GM19395 (cell line): ENCODE measurements at regions not wholly inside any gene's neighbourhood (a gene's known extent, or its start where the extent isn't known, plus 50 kb on each side); places are given as distances from the start of the nearest gene placed in this dataset.

Experiments used
- ATAC-seq: cut with Tn5 transposase; IDR thresholded peaks from one replicate; pipeline ENCODE4 v1.9.1; 2021; ENCODE audit warnings: mild to moderate bottlenecking, moderate library complexity; ENCODE audit not compliant: unreplicated experiment

GRCh38 chr5:158414333-158414762 lies 555.4 kb upstream of the CLINT1 start:
- no peak for ATAC-seq

GRCh38 chr5:158413122-158413680 lies 554.3 kb upstream of the CLINT1 start:
- no peak for ATAC-seq

GRCh38 chr5:158410976-158411375 lies 552.0 kb upstream of the CLINT1 start:
- ATAC-seq: no peak

- peak; percentile 67 for ATAC-seq
These were observed 550.6 kb upstream of the CLINT1 start for GRCh38 chr5:158409507-158409906.

GRCh38 chr5:158407824-158408195 lies 548.9 kb upstream of the CLINT1 start:
- no peak for ATAC-seq

- peak; percentile 66 for ATAC-seq
These were observed 548.2 kb upstream of the CLINT1 start for GRCh38 chr5:158406884-158407823.

- ATAC-seq: peak; percentile 96
These were observed 539.6 kb upstream of the CLINT1 start for GRCh38 chr5:158398360-158399201.

GRCh38 chr5:158397278-158397677 lies 538.3 kb upstream of the CLINT1 start:
- no peak for ATAC-seq

GRCh38 chr5:158394102-158394501 lies 535.2 kb upstream of the CLINT1 start:
- no peak for ATAC-seq

GRCh38 chr5:158393457-158393856 lies 534.5 kb upstream of the CLINT1 start:
- ATAC-seq: no peak

GRCh38 chr5:158392753-158393152 lies 533.8 kb upstream of the CLINT1 start:
- no peak for ATAC-seq

- no peak for ATAC-seq
These were observed 531.6 kb upstream of the CLINT1 start for GRCh38 chr5:158390577-158390976.

GRCh38 chr5:158389786-158390185 lies 530.8 kb upstream of the CLINT1 start:
- no peak for ATAC-seq

- ATAC-seq: no peak
These were observed 529.1 kb upstream of the CLINT1 start for GRCh38 chr5:158388021-158388420.

- ATAC-seq: no peak
These were observed 528.6 kb upstream of the CLINT1 start for GRCh38 chr5:158387499-158387898.

- no peak for ATAC-seq
These were observed 527.0 kb upstream of the CLINT1 start for GRCh38 chr5:158385982-158386381.

- no peak for ATAC-seq
These were observed 525.9 kb upstream of the CLINT1 start for GRCh38 chr5:158384535-158385481.

GRCh38 chr5:158383486-158383885 lies 524.5 kb upstream of the CLINT1 start:
- ATAC-seq: no peak

- peak; percentile 94 for ATAC-seq
These were observed 523.5 kb upstream of the CLINT1 start for GRCh38 chr5:158382473-158382872.

GRCh38 chr5:158381614-158382160 lies 522.7 kb upstream of the CLINT1 start:
- no peak for ATAC-seq
